ENCODE measurements at regions not wholly inside any gene's neighbourhood (a gene's known extent, or its start where the extent isn't known, plus 50 kb on each side); places are given as distances from the start of the nearest gene placed in this dataset.

- no peak for DNase-seq (ENCODE audit: low read depth)
These were observed 255.3 kb upstream of the UBE2E2 start for GRCh38 chr3:22947851-22948250.

GRCh38 chr3:22951910-22952309 lies 251.2 kb upstream of the UBE2E2 start:
- no peak for DNase-seq (ENCODE audit: low read depth)

GRCh38 chr3:22952860-22953259 lies 250.3 kb upstream of the UBE2E2 start:
- DNase-seq (ENCODE audit: low read depth) = no peak

GRCh38 chr3:22959593-22959992 lies 243.5 kb upstream of the UBE2E2 start:
- DNase-seq (ENCODE audit: low read depth) = no peak

DNA sequence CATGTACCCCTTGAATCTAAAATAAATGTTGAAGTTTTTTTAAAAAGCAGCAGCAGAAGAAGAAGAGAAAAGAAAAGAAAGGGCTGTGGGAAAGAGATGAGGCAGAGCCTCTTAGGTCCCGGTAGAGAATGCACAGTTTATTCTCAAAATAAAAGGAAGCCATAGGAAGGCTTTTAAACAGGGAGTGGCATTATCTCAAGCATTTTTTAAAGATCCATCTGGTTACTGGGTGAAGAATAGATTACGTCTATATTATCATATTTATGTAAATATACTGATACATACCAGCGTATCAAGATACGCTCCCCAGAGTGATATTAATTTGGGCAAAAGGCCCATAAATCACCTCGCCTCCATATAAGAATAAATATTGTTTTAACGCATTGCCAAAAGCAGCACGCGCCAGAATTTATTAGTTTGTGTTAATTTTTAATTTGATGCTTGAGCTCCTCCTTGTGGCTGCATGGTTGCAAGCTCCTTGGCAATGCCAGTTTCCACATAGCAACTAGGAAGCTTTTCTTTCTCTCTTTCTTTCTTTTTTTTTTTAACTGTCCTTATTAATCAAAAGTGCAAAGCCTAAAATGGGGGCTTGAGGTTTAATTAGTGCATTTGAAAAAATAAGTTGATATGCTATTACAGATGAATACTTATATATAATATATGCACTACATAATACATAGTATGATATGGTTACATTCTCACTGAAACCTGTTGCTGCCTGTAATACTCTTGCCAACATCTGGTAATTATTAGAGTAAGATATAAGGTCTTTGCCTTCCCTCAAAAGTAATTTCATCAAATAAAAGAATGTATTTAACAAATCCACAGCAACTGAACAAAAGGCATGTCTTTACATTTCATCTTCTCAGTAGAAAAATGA lies 242.8 kb upstream of the UBE2E2 start:
- peak; percentile 3 for DNase-seq (ENCODE audit: low read depth)

- no peak for DNase-seq (ENCODE audit: low read depth)
These were observed 240.9 kb upstream of the UBE2E2 start for GRCh38 chr3:22962244-22962643.

DNA sequence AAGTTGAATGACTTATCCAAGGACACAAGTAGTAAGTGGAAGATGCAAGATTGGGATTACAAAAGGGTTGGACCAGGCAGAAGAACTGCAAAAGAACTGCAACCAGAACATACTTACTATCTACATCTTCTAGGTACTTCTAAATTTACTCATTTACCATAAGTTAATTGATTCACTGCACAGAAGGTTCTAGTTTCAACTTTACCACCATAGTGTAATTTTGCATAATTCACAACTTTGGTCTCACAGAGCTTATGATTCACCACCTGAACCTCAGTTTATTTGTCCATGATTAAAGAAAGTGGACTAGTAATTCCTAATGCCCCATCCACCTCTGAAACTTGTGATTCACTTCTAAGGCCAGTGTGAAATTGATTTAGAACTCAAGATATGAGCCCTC lies 236.8 kb upstream of the UBE2E2 start:
- DNase-seq (ENCODE audit: low read depth) = no peak

GRCh38 chr3:22969276-22969675 lies 233.9 kb upstream of the UBE2E2 start:
- no peak for DNase-seq (ENCODE audit: low read depth)

- no peak for DNase-seq (ENCODE audit: low read depth)
These were observed 231.6 kb upstream of the UBE2E2 start for GRCh38 chr3:22971497-22971896.

DNA sequence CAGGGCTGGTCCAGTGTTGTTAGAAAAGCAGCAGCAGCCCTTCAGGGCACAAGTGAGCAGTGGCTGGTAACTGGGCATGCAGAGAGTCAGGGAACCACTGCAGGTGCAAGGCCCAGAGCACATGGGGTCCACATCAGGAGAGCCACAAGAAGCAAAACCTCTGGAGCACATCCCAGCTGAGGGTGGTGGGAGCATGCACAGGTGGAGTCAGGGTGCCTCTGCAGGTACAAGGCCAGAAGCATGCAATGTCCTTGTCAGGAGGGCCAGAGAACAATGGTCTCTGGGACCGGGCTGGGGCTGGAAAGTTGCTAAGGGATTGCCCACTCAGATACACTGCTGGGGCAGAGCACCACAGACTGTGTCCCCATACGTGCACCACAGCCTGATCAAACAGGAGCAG lies 226.1 kb upstream of the UBE2E2 start:
- no peak for DNase-seq (ENCODE audit: low read depth)

DNA sequence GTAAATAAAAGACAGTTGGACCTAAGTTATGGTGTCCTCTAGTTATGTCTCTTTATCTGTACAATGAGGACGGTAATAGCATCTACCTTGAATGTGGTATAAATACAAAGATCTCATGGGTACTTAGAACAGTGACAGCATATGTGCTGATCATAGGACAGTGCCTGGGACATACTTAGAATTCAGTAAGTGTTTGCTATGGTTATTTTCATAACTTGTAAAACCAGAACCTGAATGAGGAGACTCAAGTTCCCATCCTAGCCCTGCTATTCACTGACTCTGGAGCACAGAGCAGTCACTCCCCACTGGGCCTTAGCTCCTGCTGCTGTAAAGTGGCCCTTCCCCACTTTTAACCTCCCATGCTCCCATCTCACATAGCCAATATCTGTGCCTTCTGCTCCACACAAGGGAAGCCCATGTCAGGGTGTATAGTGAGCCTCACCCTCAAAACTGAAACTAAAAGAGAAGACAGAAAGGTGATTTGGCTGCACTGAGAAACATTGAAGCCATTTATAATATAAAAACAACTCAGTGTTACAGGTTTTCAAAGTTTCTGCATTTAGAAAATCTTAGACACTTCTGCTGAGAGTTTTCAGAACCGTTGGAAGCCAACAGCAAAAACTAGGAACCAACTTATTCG lies 225.4 kb upstream of the UBE2E2 start:
- no peak for DNase-seq (ENCODE audit: low read depth)

GRCh38 chr3:22979581-22979980 lies 223.5 kb upstream of the UBE2E2 start:
- no peak for DNase-seq (ENCODE audit: low read depth)

DNA sequence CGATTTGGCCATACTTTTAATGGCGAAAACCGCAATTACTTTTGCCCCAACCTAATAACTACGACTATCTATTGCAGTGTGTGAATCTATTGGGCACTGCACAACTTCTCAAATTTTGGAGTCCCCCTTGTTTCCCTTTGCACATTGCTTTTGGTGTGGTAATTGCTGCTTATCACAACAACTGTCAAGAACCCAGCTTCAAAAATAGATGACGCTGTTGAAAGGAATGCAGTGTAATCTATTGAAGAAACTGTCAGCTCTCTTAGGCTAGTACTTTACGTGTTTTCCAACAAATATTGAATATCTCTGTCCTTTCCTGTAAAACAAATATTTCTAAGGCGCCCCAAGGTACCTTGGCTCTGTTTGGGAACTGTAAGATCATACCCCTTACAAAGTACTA lies 222.8 kb upstream of the UBE2E2 start:
- no peak for DNase-seq (ENCODE audit: low read depth)

GRCh38 chr3:22981166-22981565 lies 222.0 kb upstream of the UBE2E2 start:
- DNase-seq (ENCODE audit: low read depth) = no peak

DNA sequence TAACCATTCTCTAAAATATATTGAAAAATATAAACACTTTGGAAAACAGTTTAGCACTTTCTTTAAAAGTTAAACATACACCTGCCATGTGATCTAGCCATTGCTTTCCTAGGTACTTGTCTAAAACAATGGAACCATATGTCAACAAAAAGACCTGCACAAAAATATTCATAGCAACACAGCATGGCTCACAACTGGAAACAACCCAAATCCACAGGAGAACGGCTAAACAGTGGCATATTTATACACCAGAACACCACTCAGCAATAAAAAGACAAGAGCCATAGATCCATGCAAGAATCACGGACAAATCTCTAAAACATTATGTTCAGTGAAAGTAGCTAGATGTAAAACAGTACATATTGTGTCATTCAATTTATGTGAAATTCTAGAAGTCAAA lies 221.3 kb upstream of the UBE2E2 start:
- no peak for DNase-seq (ENCODE audit: low read depth)

- no peak for DNase-seq (ENCODE audit: low read depth)
These were observed 220.0 kb upstream of the UBE2E2 start for GRCh38 chr3:22982981-22983587.

- DNase-seq (ENCODE audit: low read depth) = no peak
These were observed 216.2 kb upstream of the UBE2E2 start for GRCh38 chr3:22986958-22987357.

DNA sequence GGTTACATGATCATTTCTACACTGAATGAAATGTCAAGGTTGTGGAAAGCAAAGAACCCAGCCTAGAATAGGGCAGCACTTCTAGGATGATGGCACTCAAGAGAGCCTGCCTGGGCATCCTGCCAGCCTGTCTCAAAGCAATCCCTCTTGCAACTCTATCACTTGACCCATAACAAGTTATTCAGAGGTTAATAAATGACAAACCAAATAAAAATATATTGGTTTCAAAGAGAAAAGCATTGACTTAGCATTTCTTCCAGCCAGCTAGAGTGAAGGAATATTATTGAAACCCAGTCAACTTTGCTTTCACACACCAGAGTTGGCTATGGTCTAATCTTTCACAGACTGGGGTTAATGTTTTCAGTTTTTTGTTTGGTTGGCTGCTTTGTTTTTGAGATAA lies 214.6 kb upstream of the UBE2E2 start:
- DNase-seq (ENCODE audit: low read depth) = no peak

- DNase-seq (ENCODE audit: low read depth) = no peak
These were observed 213.4 kb upstream of the UBE2E2 start for GRCh38 chr3:22989716-22990115.

DNA sequence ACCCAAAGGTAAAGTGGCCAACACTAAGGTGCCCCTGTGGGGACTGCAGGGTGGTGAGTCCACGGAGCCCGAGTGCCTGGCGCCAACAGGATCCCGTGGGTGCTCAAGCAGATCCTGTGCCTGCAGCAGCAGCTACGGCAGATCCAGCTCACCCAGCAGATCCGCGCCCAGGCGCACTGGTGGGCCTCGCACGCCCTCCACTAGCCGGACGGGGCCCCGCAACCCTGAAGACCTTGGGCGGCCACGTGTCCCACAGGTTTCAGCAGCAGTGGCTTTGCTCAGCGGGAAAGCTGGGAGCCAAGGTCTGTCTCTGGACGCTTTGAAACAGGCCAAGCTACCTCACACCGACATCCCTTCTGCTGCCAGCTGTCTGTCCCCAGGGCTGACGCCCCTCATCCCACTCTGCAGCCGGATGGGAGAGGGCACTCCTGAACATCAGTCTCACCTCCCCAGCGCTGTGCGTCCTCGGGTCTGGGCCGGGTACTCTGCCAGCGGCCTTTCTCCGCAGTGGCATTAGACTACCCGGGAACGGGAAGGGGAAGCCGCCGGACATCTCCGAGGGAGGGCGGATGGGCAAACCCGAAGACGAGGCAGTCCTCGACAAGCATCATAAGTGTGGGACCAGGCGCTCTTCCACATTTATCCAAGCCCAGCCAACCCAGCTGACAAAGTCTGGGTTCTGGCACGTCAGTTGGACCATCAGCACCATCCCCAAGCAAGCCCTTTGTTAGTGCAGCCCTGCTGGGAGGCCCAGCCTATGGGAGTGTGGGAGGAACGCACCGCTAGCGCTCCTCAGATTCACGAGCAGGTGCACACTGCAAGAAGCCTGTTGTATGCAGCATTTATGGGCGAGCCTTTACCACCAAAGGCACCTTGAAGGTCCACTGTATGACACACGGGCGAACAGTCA lies 212.6 kb upstream of the UBE2E2 start:
- DNase-seq (ENCODE audit: low read depth) = no peak

DNA sequence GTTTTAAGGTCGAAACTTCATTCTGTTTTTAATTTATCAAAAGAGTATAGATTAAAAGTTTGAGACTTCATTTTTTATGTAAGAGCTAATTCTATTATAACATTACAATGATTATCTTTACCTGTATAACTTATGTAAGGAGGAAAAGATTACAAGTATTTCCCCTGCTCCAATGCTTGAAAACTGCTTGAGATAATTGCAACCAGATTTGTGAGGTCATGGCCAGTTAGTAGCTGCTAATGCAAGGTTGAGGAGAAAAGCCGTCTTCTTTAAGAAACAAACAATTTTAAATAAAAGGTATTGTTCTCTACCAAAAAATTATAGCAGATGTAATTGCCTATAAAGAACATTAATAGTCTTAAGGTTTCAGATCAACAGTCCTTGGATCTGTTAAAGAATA lies 208.3 kb upstream of the UBE2E2 start:
- no peak for DNase-seq (ENCODE audit: low read depth)

- no peak for DNase-seq (ENCODE audit: low read depth)
These were observed 206.1 kb upstream of the UBE2E2 start for GRCh38 chr3:22996920-22997571.
